ENCODE measurements at regions not wholly inside any gene's neighbourhood (a gene's known extent, or its start where the extent isn't known, plus 50 kb on each side); places are given as distances from the start of the nearest gene placed in this dataset.

DNA sequence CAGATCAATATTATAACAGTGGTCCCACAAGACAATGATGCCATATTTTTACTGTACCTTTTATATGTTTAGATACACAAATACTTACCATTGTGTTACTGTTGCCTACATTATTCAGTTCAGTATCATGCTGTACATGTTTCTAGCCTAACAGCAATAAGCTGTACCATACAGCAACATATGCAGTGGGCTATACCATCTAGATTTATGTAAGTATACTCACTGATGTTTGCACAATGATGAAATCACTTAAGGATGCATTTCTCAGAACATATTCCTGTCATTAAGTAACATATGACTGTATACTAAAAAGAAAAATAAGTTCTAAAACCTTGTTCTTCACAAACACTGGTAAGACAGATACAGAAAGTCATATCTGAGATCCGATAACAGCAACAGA lies 468.6 kb upstream of the SEMA3A start:
- Mint-ChIP-seq H3K4me1 (no peaks in the 10 kb centered on the region), H3K4me3 (no peak overlapping the region), H3K27me3 (no peaks in the 10 kb centered on the region), H3K36me3 (ENCODE audit: low read depth) (no peaks in the 10 kb centered on the region), H3K27ac (no peak overlapping the region), H3K9me3 (no peaks in the 10 kb centered on the region)
- DNase-seq, result no peak
- intact Hi-C loops (cut with micrococcal nuclease), result loop anchor here (5.0 kb wide), 1 partner anchor 1716 kb away; no protein-coding TSS in a partner anchor
- ChIA-PET CTCF (no interaction called here), POLR2A (no interaction called here)
- ATAC-seq (ENCODE audit: low read depth), result no peak
- TF ChIP-seq, protein P1, sequence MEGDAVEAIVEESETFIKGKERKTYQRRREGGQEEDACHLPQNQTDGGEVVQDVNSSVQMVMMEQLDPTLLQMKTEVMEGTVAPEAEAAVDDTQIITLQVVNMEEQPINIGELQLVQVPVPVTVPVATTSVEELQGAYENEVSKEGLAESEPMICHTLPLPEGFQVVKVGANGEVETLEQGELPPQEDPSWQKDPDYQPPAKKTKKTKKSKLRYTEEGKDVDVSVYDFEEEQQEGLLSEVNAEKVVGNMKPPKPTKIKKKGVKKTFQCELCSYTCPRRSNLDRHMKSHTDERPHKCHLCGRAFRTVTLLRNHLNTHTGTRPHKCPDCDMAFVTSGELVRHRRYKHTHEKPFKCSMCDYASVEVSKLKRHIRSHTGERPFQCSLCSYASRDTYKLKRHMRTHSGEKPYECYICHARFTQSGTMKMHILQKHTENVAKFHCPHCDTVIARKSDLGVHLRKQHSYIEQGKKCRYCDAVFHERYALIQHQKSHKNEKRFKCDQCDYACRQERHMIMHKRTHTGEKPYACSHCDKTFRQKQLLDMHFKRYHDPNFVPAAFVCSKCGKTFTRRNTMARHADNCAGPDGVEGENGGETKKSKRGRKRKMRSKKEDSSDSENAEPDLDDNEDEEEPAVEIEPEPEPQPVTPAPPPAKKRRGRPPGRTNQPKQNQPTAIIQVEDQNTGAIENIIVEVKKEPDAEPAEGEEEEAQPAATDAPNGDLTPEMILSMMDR (IDR thresholded peaks at IDR 0.05), result no peak

DNA sequence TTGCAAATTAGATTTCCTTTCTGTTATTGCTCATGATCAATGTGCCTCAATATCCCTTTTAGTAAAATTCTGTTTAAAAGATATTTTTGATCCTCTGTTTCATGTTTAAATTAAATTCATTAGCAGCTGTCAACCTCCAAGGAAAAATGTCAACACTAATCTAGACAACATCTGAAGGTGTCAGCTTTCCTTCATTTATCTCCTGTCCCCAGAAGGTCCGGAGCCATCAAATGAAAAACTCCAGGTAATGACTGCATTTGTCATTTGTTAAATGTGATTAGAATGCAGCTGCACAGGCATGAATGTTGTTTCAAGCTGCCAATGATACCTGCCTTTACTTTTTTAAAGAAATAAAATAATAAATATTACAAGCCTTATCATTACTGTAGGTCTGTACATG lies 463.7 kb upstream of the SEMA3A start:
- Mint-ChIP-seq H3K36me3 (ENCODE audit: low read depth) (no peaks in the 10 kb centered on the region), H3K4me3 (no peak overlapping the region), H3K27me3 (no peaks in the 10 kb centered on the region), H3K4me1 (no peaks in the 10 kb centered on the region), H3K27ac (no peak overlapping the region), H3K9me3 (no peaks in the 10 kb centered on the region)
- ChIA-PET POLR2A (no interaction called here), CTCF (no interaction called here)
- intact Hi-C loops (cut with micrococcal nuclease), result no loop called here
- TF ChIP-seq, protein P1 (IDR thresholded peaks at IDR 0.05), result no peak
- ATAC-seq (ENCODE audit: low read depth) (no peak), DNase-seq (no peak)

DNA sequence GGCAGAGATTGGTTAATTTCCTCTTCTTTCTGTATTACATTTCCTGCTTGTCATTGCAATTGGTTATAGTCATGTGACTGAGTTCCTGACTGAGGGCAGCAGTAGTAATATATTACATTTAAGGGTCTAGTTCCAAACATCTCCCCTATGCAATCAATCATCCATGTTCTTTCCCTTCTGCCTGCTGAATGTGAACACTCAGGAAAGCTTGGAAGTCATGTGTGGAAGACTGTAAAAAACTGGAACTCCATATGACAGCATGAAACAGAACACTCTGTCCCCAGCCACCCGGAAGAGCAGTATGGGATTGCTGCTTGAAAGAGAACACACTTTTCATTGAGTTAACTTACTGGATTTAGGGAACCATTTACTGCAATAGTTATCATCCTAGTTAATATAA lies 459.7 kb upstream of the SEMA3A start:
- H3K9me3 Mint-ChIP-seq, result peaks cover 4% of the 10 kb centered on the region
- H3K4me3 Mint-ChIP-seq, result no peak overlapping the region
- ChIA-PET CTCF (no interaction called here), POLR2A (no interaction called here)
- DNase-seq, result no peak
- no peaks in the 10 kb centered on the region for H3K27me3 Mint-ChIP-seq
- no peaks in the 10 kb centered on the region for H3K36me3 Mint-ChIP-seq (ENCODE audit: low read depth)
- no peaks in the 10 kb centered on the region for H3K4me1 Mint-ChIP-seq
- TF ChIP-seq, protein P1 (IDR thresholded peaks at IDR 0.05), result no peak
- no peak for ATAC-seq (ENCODE audit: low read depth)
- intact Hi-C loops (cut with micrococcal nuclease), result no loop called here
- no peak overlapping the region for H3K27ac Mint-ChIP-seq

DNA sequence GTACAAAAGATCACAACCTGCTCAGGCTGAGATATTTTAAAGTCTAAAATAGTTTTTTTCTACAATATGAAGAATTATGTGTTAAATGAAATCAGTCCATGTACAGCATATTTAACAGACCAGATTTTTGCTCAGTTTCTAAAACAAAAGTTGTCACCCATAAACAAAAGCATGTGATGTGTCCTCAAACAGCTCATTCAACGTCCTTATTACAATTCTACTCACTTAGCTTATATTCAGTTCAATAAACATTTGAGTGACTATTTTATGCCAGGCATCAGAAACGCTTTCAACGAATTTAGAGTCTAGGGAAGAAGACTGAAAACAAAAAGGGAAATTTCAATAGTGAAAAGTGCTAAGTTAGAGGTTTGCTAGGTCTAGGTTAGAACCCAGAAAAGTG lies 457.3 kb upstream of the SEMA3A start:
- Mint-ChIP-seq H3K27me3 (no peaks in the 10 kb centered on the region), H3K4me3 (no peak overlapping the region), H3K27ac (no peak overlapping the region), H3K4me1 (no peaks in the 10 kb centered on the region), H3K36me3 (ENCODE audit: low read depth) (no peaks in the 10 kb centered on the region), H3K9me3 (peaks cover 4% of the 10 kb centered on the region)
- intact Hi-C loops (cut with micrococcal nuclease), result no loop called here
- POLR2A ChIA-PET, result no interaction called here
- TF ChIP-seq, protein P1 (IDR thresholded peaks at IDR 0.05), result no peak
- CTCF ChIA-PET, result no interaction called here
- no peak for ATAC-seq (ENCODE audit: low read depth)
- no peak for DNase-seq

DNA sequence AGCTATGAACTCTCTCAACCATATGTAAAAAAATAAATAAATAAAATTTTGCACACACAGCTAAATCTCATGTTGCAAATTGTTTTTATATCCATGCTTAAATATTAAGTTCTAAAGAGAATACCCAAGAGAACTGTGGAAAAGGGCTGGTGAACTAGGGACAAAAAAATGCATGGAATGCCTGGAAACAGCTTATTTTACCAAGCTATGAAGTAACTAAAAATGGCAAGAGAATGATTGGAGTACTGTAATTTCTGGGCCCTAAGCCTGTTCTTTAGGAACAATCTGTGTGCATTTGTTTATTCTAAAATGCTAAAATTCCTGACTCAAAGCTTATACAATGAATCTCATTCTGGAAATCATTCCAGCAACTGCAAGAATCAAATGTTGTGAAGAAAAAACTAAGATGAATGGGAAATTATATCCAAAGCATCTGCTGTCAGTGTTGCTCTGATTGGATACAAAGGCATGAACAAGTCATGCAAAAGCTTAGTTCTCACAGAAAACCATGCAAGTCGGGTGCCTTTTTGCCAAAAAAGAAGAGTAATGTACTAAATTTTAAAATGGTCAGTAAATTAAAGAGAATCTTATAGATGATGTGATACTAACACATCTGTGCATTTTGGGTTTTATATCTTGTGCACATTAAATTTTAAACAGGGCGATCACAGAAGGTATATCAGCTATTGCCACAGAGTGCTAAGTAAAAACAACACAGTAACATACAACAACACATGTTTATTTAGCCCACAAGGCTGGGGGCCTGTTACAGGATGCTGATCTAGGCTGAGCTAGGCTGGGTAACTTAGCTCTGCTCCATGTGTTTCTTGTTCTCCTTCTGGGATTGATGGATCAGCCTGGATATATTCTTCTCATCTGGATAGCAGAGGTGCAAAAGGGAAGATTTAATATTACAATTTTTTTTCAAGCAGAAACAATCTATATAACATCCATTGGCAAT lies 453.5 kb upstream of the SEMA3A start:
- DNase-seq (no peak), ATAC-seq (ENCODE audit: low read depth) (no peak)
- POLR2A ChIA-PET, result no interaction called here
- Mint-ChIP-seq H3K9me3 (peaks cover 4% of the 10 kb centered on the region), H3K36me3 (ENCODE audit: low read depth) (no peaks in the 10 kb centered on the region), H3K4me3 (no peak overlapping the region), H3K4me1 (no peaks in the 10 kb centered on the region), H3K27me3 (no peaks in the 10 kb centered on the region), H3K27ac (no peak overlapping the region)
- intact Hi-C loops (cut with micrococcal nuclease), result no loop called here
- CTCF ChIA-PET, result no interaction called here
- TF ChIP-seq, protein P1 (IDR thresholded peaks at IDR 0.05), result no peak
